HL-60 (cell line): ENCODE measurements at regions not wholly inside any gene's neighbourhood (a gene's known extent, or its start where the extent isn't known, plus 50 kb on each side); places are given as distances from the start of the nearest gene placed in this dataset.

ENCODE experiments used
- DNase-seq, 2 experiments: peaks; one replicate each; pipeline ENCODE4 v3.0.0-alpha.2; 2010 to 2020; ENCODE audit warnings: low read depth in 1 of 2, low spot score in 1 of 2
- H3K27ac ChIP-seq: fragments of 250-450 bp; sonication (Bioruptor Pico); replicated peaks from 2 replicates; pipeline ENCODE4 v1.5.1; 2020; ENCODE audit warnings: mild to moderate bottlenecking, moderate library complexity
- H3K27me3 ChIP-seq: fragments of 250-450 bp; sonication (Bioruptor Pico); 2 replicates; pipeline ENCODE4 v1.5.1; 2021; ENCODE audit warnings: mild to moderate bottlenecking, moderate library complexity; ENCODE audit not compliant: insufficient read depth, poor library complexity, severe bottlenecking
- H3K4me3 ChIP-seq: replicated peaks from 2 replicates; pipeline ENCODE4 v1.5.1; 2011; ENCODE audit warnings: mild to moderate bottlenecking, control low read depth, low read length; ENCODE audit not compliant: insufficient read depth
- GABPA ChIP-seq: IDR thresholded peaks from 2 replicates; pipeline ENCODE4 v1.6.1; 2012; ENCODE audit warnings: low read depth
- POLR2AphosphoS5 ChIP-seq: IDR thresholded peaks from 2 replicates; pipeline ENCODE4 v1.6.1; 2012; ENCODE audit warnings: low read depth
- TF ChIP-seq, protein P1 (sequence below): IDR thresholded peaks from one replicate; pipeline ENCODE4 v1.5.1; 2011; ENCODE audit warnings: low read length, control low read depth, inconsistent platforms; ENCODE audit not compliant: insufficient read depth

DNA sequence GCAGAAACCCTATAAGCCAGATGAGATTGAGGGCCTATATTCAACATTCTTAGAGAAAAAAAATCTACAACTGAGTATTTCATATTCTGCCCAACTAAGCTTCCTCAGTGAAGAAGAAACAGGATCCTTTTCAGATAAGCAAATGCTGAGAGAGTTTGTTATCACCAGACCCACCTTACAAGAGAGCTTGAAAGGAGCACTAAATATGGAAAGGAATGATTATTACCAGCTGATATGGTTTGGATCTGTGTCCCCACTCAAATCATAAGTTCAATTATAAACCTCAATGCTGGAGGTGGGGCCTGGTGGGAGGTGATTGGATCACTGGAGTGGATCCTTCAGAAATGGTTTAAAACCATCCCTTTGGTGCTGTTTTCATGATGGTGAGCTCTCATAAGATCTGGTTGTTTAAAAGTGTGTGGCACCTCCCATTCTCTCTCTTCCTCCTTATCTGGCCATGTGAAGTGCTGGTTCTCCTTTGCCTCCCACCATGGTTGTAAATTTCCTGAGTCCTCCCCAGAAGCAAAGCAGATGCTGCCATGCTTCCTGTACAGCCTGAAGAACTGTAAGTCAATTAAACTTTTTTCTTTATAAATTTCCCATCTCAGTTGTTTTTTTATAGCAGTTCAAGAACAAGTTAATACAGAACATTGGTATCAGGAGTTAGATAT lies 144.2 kb downstream of the MSN start:
- Histone ChIP-seq H3K27ac (no peak overlapping the region), H3K27me3 (no peaks in the 10 kb centered on the region), H3K4me3 (no peak overlapping the region)
- DNase-seq = no peak
- TF ChIP-seq, protein P1, sequence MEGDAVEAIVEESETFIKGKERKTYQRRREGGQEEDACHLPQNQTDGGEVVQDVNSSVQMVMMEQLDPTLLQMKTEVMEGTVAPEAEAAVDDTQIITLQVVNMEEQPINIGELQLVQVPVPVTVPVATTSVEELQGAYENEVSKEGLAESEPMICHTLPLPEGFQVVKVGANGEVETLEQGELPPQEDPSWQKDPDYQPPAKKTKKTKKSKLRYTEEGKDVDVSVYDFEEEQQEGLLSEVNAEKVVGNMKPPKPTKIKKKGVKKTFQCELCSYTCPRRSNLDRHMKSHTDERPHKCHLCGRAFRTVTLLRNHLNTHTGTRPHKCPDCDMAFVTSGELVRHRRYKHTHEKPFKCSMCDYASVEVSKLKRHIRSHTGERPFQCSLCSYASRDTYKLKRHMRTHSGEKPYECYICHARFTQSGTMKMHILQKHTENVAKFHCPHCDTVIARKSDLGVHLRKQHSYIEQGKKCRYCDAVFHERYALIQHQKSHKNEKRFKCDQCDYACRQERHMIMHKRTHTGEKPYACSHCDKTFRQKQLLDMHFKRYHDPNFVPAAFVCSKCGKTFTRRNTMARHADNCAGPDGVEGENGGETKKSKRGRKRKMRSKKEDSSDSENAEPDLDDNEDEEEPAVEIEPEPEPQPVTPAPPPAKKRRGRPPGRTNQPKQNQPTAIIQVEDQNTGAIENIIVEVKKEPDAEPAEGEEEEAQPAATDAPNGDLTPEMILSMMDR = no peak
- TF ChIP-seq POLR2AphosphoS5 (no peak), GABPA (no peak)
